NCI-H128 (cell line): ENCODE measurements at regions not wholly inside any gene's neighbourhood (a gene's known extent, or its start where the extent isn't known, plus 50 kb on each side); places are given as distances from the start of the nearest gene placed in this dataset.

Experiments used
- DNase-seq: peaks from one replicate; lab custom pipeline; 2025; ENCODE audit not compliant: unreplicated experiment; lab: John Stamatoyannopoulos, UW

GRCh38 chr1:8146257-8146855 is 120.2 kb upstream of the ERRFI1 start:
- no peak for DNase-seq

DNA sequence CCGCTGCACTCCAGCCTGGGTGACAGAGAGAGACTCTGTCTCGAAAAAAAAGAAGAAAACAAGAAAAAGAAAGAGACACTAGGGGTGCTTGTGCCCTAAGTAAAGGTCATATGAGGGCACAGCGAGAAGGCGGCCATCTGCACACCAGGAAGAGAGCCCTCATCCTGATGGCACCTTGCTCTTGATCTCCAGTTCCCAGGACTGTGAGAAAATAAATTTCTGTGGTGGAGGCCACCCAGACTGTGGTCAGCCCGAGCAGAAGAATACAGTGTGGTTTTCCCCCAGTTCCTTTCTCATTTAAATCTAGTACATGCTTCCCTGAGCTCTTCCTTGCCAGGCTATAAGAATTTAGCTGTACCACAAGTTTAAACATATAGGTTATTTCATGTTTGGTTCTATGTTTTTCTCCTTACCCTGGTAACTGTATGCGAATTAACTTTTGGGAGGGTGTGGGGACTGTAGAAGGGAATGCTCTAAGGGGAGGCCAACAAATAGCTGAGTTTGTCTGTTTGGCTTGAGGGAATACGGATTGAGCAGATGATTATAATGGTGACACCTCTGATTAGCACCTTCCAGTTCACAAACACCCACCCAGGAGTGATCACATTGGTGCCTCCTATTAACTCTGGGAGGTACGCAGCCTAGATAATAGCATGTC is 119.6 kb upstream of the ERRFI1 start:
- no peak for DNase-seq

GRCh38 chr1:8144323-8144722 is 118.2 kb upstream of the ERRFI1 start:
- DNase-seq: no peak

DNA sequence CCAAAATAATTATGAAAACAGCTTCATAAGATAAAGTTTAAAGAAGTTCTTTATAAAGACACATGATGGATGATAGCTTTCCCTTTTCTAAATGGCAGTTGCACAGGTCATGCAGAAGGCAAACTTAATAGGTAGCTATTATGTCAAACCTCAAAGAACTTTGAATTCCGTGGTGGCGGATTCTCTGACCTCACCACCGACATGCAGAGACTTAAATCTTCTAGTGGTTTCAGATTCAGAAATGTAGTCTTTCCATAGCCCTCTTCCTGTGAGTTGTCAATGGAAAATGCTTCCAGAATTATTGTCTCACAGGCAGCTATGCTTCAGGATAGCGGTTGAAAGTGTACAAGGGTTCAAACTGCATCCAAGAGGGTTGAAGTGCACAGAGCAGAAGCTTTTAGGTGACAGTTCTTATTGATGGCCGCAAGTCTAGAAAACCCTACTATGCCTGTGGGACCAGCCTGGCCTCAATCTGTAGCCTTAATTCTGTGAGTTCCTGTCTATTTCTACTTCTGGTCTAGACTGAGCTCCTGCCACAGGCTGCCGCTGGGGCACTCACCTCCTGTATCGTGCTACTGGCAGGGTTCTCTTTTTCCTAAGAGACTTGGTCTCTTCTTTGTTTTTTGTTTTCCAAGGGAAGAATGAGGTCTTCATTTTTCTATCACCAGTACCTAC is 117.0 kb upstream of the ERRFI1 start:
- DNase-seq: no peak

- DNase-seq: no peak
These were observed 113.8 kb upstream of the ERRFI1 start for GRCh38 chr1:8139941-8140340.

DNA sequence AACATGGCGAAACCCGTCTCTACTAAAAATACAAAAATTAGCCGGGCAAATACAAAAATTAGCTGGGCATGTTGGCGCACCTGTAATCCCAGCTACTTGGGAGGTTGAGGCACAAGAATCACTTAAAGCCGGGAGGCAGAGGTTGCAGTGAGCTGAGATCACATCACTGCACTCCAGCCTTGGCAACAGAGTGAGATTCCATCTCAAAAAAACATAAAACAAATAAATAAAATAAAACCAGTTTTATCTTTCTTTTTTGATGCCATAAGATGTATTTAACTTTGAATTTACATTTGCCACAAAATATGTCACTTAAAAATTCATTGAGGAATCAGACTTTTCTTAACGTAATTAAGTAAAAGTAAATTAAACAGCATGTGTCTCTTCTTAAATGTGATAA is 113.3 kb upstream of the ERRFI1 start:
- no peak for DNase-seq

DNA sequence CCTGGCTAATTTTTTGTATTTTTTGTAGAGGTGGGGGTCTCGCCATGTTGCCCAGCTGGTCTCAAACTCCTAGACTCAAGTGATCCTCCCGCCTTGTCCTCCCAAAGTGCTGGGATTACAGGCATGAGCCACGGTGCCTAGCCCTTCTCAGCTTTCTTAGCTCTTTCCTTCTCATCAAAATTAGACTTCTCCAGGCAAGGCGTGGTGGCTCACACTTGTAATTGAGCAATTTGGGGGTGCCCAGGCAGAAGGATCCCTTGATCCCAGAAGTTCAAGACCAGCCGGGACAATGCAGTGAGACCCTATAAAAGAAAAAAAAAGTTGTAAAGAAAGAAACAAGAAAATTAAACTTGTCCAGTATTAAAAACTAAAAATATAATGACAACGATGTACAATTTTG is 112.6 kb upstream of the ERRFI1 start:
- no peak for DNase-seq

GRCh38 chr1:8137481-8138244 is 111.6 kb upstream of the ERRFI1 start:
- no peak for DNase-seq

- no peak for DNase-seq
These were observed 110.7 kb upstream of the ERRFI1 start for GRCh38 chr1:8136766-8137165.

- DNase-seq: no peak
These were observed 109.1 kb upstream of the ERRFI1 start for GRCh38 chr1:8135250-8135649.

DNA sequence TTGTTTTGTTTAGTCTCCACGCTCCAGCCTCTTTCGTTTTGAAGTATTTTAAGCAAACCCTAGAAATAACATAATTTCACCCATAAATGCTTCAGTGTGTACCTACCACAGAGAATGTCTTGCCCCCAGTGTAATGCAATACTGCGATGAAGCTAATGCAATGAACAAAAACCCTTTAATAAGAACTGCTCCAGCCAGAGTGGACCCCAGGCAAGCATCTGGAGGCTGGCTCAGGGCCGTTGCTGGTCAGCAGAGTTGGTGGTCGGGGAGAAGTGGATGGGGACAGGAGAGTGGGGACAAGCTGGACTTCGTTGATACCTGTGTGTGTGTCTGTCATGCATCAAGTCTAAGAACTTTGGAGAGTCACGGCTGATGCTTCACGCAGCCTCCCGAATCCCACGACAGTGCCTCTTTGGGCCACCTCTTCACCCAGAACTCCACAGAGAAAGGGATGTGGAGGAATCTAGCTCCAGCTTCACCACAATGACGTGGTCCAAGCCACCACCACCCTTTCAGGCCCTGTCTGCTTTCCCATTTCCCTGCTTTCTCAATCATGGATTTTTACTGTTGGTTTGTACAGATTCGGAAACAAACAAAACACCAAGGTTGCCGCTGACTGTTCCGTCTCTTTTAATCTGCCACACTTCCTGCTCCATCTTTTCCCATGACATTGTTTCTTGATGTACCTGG is 108.6 kb upstream of the ERRFI1 start:
- no peak for DNase-seq

DNA sequence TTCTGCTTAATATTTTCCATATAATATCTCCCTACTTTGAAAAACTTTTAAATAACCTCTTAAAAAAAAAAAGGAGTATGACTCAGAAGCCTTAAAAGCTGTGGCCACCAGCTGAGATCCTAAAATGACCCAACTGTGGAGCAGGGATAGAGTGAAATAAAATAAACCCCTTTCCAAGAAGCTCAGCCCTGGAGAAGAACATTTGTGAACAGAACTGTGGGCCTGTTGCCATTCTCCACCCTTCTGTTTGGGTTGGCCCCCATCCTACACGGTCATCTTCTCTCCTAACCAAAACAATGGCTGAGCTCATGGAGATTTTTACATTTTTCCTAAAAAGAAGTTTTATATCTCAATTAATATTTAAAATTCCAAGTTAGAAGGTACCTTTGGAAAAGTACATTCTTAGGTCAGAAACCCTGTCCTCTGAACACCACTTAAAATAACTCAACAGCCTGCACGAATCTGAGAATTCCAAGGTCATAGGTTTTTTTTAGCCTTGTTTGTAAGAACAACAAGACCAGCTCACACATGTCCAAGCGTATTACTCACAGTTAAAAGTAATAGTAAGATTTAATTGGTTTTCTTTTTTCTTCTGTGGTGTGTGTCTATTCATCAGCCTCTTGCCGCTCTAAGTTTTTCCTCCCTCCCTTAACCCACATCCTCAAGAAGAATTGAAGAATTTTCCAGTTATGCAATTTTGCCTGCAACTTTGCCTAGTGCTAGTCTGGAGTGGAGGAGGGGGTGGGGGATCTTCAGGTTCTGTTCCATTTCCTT is 107.7 kb upstream of the ERRFI1 start:
- no peak for DNase-seq

GRCh38 chr1:8133190-8133589 is 107.1 kb upstream of the ERRFI1 start:
- no peak for DNase-seq

DNA sequence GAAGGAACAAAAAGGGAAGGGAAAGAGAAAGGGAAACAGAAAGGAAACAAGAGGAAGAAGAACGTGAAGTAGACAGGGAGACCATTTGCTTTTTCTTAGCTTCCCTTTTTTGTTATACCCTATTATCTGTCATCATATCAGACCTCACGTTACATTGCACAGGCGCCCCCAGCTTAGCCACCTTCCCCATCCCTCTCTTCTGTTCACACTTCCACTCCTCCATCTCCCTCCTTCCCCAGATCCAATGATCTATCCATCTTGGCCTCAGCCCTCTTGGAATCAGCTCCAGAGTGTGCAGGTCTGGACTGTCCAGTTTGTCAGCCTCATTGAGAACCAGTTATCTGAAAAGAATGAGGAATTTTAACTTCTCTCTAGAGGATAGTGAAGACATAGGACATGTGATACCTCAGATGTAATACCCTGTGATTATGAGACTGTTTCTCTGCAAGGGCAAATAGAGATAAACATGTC is 101.1 kb upstream of the ERRFI1 start:
- no peak for DNase-seq

DNA sequence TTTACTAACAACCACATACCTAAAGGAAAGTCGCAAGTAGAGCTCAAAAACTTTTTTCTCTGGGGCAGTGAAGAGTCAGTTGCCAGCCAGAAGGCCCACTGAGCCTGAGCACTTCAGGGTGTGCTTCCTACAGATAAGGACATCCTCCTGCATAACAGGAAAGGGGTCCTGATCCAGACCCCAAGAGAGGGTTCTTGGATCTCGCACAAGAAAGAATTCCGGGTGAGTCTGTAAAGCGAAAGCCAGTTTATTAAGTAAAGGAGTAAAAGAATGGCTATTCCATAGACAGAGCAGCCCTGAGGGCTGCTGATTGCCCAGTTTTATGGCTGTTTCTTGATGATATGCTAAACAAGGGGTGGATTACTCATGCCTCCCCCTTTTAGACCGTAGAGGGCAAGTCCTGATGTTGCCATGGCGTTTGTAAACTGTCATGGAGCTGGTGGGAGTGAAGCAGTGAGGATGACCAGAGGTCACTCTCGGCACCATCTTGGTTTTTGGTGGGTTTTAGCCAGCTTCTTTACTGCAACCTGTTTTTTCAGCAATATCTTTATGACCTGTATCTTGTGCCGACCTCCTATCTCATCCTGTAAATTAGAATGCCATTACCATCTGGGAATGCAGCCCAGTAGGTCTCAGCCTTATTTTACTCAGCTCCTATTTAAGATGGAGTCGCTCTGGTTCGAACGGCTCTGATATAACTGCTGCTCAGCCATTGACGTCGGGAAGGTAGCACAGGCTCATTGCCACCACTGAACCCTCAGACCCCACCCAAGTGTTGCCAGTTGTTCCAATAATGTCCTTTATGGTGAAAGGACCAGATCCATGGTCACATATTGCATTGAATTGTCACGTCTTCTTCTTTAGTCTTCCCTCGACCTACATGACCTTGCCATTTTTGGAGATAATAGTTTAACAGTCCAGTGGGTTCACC is 96.6 kb upstream of the ERRFI1 start:
- no peak for DNase-seq

DNA sequence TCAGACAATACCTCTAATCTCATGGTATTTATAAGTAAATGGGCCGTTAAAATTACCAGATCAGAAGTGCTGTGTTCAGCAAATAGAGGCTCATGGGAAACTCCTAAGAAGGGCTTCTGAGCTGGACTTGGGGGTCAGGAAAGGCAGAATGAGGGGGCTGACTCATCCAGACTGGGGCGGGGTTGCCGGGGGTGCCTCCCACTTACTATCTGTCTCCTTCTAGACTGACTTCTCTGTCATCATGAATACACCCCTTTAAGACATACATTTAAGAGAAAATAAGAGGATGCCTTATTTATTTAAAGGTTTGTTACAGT is 96.0 kb upstream of the ERRFI1 start:
- no peak for DNase-seq

- no peak for DNase-seq
These were observed 95.4 kb upstream of the ERRFI1 start for GRCh38 chr1:8121261-8122159.

DNA sequence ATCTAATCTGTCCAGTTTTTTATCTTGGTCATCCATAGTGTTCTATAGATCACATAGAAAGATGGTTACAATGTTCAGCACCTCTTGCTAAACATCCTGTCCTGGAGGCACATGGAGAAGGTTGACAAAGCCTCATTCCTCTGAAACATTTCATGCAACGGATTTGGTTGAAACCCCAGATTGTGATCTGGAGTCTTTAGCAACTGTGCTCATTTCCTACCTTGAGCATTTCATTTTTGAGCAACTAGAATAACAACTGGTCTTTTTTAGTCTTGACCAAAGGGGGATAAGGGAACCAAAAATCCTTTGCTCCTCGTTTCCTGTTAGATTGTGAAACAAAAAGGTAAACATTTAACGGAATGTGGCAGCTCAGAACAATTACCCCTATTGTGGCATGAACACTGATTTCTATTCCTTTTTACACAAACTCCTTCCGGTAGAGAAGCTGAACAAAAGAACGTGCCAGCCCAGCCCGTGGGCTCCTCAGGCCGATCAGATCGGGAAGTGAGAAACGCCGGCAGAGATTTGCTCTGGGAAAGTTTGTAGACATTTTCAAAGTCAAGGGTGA is 94.7 kb upstream of the ERRFI1 start:
- DNase-seq: no peak
